H1 (cell line): ENCODE measurements at regions not wholly inside any gene's neighbourhood (a gene's known extent, or its start where the extent isn't known, plus 50 kb on each side); places are given as distances from the start of the nearest gene placed in this dataset.

Experiments used
- ASH2L ChIP-seq: fragments of 200-600, 300-600 bp; sonication (generic); IDR thresholded peaks from one replicate; pipeline ENCODE4 v1.7.1; 2017; ENCODE audit warnings: low read length
- BCL11A ChIP-seq, 2 experiments: IDR thresholded peaks; one replicate each; pipeline ENCODE4 v1.6.1; 2011; ENCODE audit warnings: low read depth in 2 of 2, low read length in 2 of 2, mild to moderate bottlenecking in 2 of 2
- CEBPB ChIP-seq: IDR thresholded peaks from 2 replicates; pipeline ENCODE4 v1.6.1; 2012; ENCODE audit warnings: low read depth, low read length
- CHD2 ChIP-seq: IDR thresholded peaks from 2 replicates; pipeline ENCODE4 v1.6.1; 2012; ENCODE audit warnings: low read length, improper control_type of control experiment
- EP300 ChIP-seq, 2 experiments: IDR thresholded peaks; 1 replicate in 1 of 2; 2 replicates in 1 of 2; pipeline ENCODE4 v1.6.1; 2011 to 2012; ENCODE audit warnings: low read depth in 2 of 2, low read length in 2 of 2, mild to moderate bottlenecking in 2 of 2, borderline replicate concordance in 1 of 2, inconsistent platforms in 1 of 2, moderate library complexity in 1 of 2
- HDAC6 ChIP-seq: IDR thresholded peaks from one replicate; pipeline ENCODE4 v1.7.1; 2012; ENCODE audit warnings: low read depth, mild to moderate bottlenecking, inconsistent platforms, low read length, moderate library complexity
- KDM4A ChIP-seq: IDR thresholded peaks from one replicate; pipeline ENCODE4 v1.7.1; 2012; ENCODE audit warnings: low read depth, mild to moderate bottlenecking, moderate library complexity, low read length, inconsistent platforms; ENCODE audit not compliant: severe bottlenecking
- PHF8 ChIP-seq: fragments of 200-600 bp; sonication (generic); conservative IDR thresholded peaks from 2 replicates; pipeline ENCODE4 v1.7.1; 2012; ENCODE audit warnings: low read depth, mild to moderate bottlenecking, inconsistent platforms, low read length, moderate library complexity
- SIX5 ChIP-seq: IDR thresholded peaks from 2 replicates; pipeline ENCODE4 v1.6.1; 2011; ENCODE audit warnings: mild to moderate bottlenecking, low read depth, low read length
- TAF1 ChIP-seq: IDR thresholded peaks from 2 replicates; pipeline ENCODE4 v1.6.1; 2011; ENCODE audit warnings: mild to moderate bottlenecking, low read depth, low read length
- TF ChIP-seq, protein P1 (sequence below): fragments of 300-600 bp; sonication (generic); IDR thresholded peaks from 2 replicates; pipeline ENCODE4 v1.7.1; 2012; ENCODE audit warnings: low read length, moderate library complexity, mild to moderate bottlenecking, inconsistent platforms; ENCODE audit not compliant: insufficient replicate concordance

DNA sequence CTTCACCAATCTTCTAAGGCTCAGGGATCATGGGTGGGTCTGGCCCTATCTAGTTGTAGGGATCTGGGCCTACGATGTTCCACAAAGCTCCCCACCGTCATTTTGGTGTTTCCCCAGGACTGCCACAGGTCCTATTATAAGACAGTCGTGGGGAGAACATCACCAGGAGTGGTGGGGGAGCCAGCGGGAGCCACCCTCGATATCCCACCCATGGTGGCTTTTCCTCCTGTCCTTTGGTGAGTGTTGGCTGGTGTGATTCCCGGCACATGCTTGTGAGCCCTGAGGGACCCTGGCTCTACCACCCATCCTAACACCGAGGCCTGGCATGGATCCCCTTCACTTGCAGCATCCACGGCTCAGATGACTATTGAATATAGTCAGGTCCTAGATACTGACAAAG lies 247.4 kb downstream of the ACTR3B start (continued):
- TF ChIP-seq, protein P1, sequence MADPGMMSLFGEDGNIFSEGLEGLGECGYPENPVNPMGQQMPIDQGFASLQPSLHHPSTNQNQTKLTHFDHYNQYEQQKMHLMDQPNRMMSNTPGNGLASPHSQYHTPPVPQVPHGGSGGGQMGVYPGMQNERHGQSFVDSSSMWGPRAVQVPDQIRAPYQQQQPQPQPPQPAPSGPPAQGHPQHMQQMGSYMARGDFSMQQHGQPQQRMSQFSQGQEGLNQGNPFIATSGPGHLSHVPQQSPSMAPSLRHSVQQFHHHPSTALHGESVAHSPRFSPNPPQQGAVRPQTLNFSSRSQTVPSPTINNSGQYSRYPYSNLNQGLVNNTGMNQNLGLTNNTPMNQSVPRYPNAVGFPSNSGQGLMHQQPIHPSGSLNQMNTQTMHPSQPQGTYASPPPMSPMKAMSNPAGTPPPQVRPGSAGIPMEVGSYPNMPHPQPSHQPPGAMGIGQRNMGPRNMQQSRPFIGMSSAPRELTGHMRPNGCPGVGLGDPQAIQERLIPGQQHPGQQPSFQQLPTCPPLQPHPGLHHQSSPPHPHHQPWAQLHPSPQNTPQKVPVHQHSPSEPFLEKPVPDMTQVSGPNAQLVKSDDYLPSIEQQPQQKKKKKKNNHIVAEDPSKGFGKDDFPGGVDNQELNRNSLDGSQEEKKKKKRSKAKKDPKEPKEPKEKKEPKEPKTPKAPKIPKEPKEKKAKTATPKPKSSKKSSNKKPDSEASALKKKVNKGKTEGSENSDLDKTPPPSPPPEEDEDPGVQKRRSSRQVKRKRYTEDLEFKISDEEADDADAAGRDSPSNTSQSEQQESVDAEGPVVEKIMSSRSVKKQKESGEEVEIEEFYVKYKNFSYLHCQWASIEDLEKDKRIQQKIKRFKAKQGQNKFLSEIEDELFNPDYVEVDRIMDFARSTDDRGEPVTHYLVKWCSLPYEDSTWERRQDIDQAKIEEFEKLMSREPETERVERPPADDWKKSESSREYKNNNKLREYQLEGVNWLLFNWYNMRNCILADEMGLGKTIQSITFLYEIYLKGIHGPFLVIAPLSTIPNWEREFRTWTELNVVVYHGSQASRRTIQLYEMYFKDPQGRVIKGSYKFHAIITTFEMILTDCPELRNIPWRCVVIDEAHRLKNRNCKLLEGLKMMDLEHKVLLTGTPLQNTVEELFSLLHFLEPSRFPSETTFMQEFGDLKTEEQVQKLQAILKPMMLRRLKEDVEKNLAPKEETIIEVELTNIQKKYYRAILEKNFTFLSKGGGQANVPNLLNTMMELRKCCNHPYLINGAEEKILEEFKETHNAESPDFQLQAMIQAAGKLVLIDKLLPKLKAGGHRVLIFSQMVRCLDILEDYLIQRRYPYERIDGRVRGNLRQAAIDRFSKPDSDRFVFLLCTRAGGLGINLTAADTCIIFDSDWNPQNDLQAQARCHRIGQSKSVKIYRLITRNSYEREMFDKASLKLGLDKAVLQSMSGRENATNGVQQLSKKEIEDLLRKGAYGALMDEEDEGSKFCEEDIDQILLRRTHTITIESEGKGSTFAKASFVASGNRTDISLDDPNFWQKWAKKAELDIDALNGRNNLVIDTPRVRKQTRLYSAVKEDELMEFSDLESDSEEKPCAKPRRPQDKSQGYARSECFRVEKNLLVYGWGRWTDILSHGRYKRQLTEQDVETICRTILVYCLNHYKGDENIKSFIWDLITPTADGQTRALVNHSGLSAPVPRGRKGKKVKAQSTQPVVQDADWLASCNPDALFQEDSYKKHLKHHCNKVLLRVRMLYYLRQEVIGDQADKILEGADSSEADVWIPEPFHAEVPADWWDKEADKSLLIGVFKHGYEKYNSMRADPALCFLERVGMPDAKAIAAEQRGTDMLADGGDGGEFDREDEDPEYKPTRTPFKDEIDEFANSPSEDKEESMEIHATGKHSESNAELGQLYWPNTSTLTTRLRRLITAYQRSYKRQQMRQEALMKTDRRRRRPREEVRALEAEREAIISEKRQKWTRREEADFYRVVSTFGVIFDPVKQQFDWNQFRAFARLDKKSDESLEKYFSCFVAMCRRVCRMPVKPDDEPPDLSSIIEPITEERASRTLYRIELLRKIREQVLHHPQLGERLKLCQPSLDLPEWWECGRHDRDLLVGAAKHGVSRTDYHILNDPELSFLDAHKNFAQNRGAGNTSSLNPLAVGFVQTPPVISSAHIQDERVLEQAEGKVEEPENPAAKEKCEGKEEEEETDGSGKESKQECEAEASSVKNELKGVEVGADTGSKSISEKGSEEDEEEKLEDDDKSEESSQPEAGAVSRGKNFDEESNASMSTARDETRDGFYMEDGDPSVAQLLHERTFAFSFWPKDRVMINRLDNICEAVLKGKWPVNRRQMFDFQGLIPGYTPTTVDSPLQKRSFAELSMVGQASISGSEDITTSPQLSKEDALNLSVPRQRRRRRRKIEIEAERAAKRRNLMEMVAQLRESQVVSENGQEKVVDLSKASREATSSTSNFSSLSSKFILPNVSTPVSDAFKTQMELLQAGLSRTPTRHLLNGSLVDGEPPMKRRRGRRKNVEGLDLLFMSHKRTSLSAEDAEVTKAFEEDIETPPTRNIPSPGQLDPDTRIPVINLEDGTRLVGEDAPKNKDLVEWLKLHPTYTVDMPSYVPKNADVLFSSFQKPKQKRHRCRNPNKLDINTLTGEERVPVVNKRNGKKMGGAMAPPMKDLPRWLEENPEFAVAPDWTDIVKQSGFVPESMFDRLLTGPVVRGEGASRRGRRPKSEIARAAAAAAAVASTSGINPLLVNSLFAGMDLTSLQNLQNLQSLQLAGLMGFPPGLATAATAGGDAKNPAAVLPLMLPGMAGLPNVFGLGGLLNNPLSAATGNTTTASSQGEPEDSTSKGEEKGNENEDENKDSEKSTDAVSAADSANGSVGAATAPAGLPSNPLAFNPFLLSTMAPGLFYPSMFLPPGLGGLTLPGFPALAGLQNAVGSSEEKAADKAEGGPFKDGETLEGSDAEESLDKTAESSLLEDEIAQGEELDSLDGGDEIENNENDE, result no peak
- TF ChIP-seq BCL11A (IDR thresholded peaks at IDR 0.05; ENCODE audit: low read depth in 2 of 2, low read length in 2 of 2) (no peak), PHF8 (no peak), SIX5 (no peak), TAF1 (no peak), CHD2 (no peak), EP300 (IDR thresholded peaks at IDR 0.05; ENCODE audit: borderline replicate concordance in 1 of 2, low read depth in 2 of 2, low read length in 2 of 2) (no peak), KDM4A (no peak), ASH2L (no peak), HDAC6 (no peak), CEBPB (no peak)
